ENCODE measurements at regions not wholly inside any gene's neighbourhood (a gene's known extent, or its start where the extent isn't known, plus 50 kb on each side); places are given as distances from the start of the nearest gene placed in this dataset.
"Not testable (repeated sequence)": the region's sequence is repeated elsewhere in the genome, so short reads cannot be mapped to it uniquely, and the experiment has no call there.

GRCh38 chr6:15108383-15108715, 137.5 kb upstream of the JARID2 start:
- no peak for DNase-seq

GRCh38 chr6:15109338-15110090, 136.4 kb upstream of the JARID2 start:
- no peak for DNase-seq

GRCh38 chr6:15110726-15111354, 135.0 kb upstream of the JARID2 start:
- no peak for DNase-seq

GRCh38 chr6:15111576-15111975, 134.3 kb upstream of the JARID2 start:
- DNase-seq, result not testable (repeated sequence)

GRCh38 chr6:15113587-15113986, 132.3 kb upstream of the JARID2 start:
- DNase-seq, result no peak

- DNase-seq, result no peak
These were observed 131.8 kb upstream of the JARID2 start for GRCh38 chr6:15114061-15114460.

- DNase-seq, result no peak
These were observed 129.0 kb upstream of the JARID2 start for GRCh38 chr6:15116889-15117288.

- DNase-seq, result no peak
These were observed 124.4 kb upstream of the JARID2 start for GRCh38 chr6:15121443-15121842.

- DNase-seq, result no peak
These were observed 123.8 kb upstream of the JARID2 start for GRCh38 chr6:15121977-15122550.

- no peak for DNase-seq
These were observed 116.0 kb upstream of the JARID2 start for GRCh38 chr6:15129887-15130286.

GRCh38 chr6:15131234-15131633, 114.6 kb upstream of the JARID2 start:
- no peak for DNase-seq

GRCh38 chr6:15131651-15132061, 114.2 kb upstream of the JARID2 start:
- DNase-seq, result no peak

GRCh38 chr6:15132167-15132566, 113.7 kb upstream of the JARID2 start:
- DNase-seq, result no peak

- no peak for DNase-seq
These were observed 112.8 kb upstream of the JARID2 start for GRCh38 chr6:15132854-15133670.

- DNase-seq, result no peak
These were observed 108.8 kb upstream of the JARID2 start for GRCh38 chr6:15137086-15137485.

- DNase-seq, result peak in 1 of 14 donors; percentile 37
These were observed 102.8 kb upstream of the JARID2 start for GRCh38 chr6:15143086-15143485.

- no peak for DNase-seq
These were observed 102.3 kb upstream of the JARID2 start for GRCh38 chr6:15143540-15143939.

- no peak for DNase-seq
These were observed 100.0 kb upstream of the JARID2 start for GRCh38 chr6:15145821-15146220.

GRCh38 chr6:15147827-15148226, 98.0 kb upstream of the JARID2 start:
- peak in 3 of 14 donors; percentile 0 to 83 (median 2) for DNase-seq

- peak in 3 of 14 donors; percentile 2 to 97 (median 22) for DNase-seq
These were observed 97.4 kb upstream of the JARID2 start for GRCh38 chr6:15148356-15148946.

GRCh38 chr6:15150207-15150606, 95.7 kb upstream of the JARID2 start:
- DNase-seq, result no peak

- peak in 1 of 14 donors; percentile 11 for DNase-seq
These were observed 93.2 kb upstream of the JARID2 start for GRCh38 chr6:15152700-15153099.

- no peak for DNase-seq
These were observed 92.7 kb upstream of the JARID2 start for GRCh38 chr6:15153191-15153590.

All from C1 segment of cervical spinal cord (tissue), 14 donors.